22Rv1 (cell line): ENCODE measurements at regions not wholly inside any gene's neighbourhood (a gene's known extent, or its start where the extent isn't known, plus 50 kb on each side); places are given as distances from the start of the nearest gene placed in this dataset.

Source experiments
- CTCF ChIP-seq: fragments of 450-650 bp; IDR thresholded peaks from 2 replicates; pipeline ENCODE4 v1.5.1; 2017; ENCODE audit warnings: mild to moderate bottlenecking
- ZFX ChIP-seq: fragments of 450-650 bp; IDR thresholded peaks from 2 replicates; pipeline ENCODE4 v1.6.1; 2017; ENCODE audit warnings: antibody characterized with exemption, borderline replicate concordance

GRCh38 chr17:69975808-69976207 is 99.2 kb upstream of the KCNJ16 start:
- TF ChIP-seq CTCF (no peak), ZFX (no peak)
